Nephron (organoid): ENCODE measurements at regions not wholly inside any gene's neighbourhood (a gene's known extent, or its start where the extent isn't known, plus 50 kb on each side); places are given as distances from the start of the nearest gene placed in this dataset.
A peak's percentile ranks its signal among the peaks of the same experiment; 100 is the strongest.

Source experiments
- H3K27ac Mint-ChIP-seq, 3 experiments: 2 replicates each; pipeline ENCODE4 v1.8.0; 2020; ENCODE audit warnings: mixed read lengths in 3 of 3, mild to moderate bottlenecking in 2 of 3, moderate library complexity in 1 of 3
- H3K27me3 Mint-ChIP-seq: 2 replicates; pipeline ENCODE4 v1.8.0; 2021; ENCODE audit warnings: low read depth, mild to moderate bottlenecking, moderate library complexity, mixed read lengths
- H3K36me3 Mint-ChIP-seq: 2 replicates; pipeline ENCODE4 v1.8.0; 2020; ENCODE audit warnings: low read depth, mixed read lengths
- H3K4me1 Mint-ChIP-seq: 2 replicates; pipeline ENCODE4 v1.8.0; 2020; ENCODE audit warnings: mixed read lengths
- H3K4me3 Mint-ChIP-seq, 3 experiments: 2 replicates each; pipeline ENCODE4 v1.8.0; 2020; ENCODE audit warnings: mild to moderate bottlenecking in 3 of 3, mixed read lengths in 3 of 3, moderate library complexity in 2 of 3
- H3K9me3 Mint-ChIP-seq: 2 replicates; pipeline ENCODE4 v1.8.0; 2020; ENCODE audit warnings: mixed read lengths
- TF ChIP-seq, protein P1 (sequence below), 3 experiments: fragments of 200-600 bp; sonication (generic); IDR thresholded peaks; one replicate each; pipeline ENCODE4 v1.5.0; 2021; ENCODE audit warnings: antibody characterized with exemption in 3 of 3; ENCODE audit not compliant: unreplicated experiment in 3 of 3

DNA sequence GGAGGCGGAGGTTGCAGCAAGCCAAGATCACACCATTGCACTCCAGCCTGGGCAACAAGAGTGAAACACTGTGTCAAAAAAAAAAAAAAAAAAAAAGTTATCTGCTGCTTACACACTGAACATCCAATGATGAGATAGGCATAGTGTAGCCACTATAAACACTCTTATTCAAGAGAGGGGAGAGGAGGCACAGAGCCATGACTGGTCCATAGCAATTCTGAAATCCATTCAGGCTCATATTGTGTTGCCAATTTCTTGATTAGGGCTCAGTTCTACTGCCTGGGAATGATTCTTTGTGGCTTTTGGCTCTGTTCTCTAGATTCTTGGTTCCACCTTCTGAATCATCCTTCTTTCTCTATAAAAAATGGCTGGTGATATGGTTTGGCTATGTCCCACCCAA, 136.1 kb downstream of the ZFP36L2 start:
- peaks cover 8% of the 10 kb centered on the region for H3K27me3 Mint-ChIP-seq
- TF ChIP-seq, protein P1, sequence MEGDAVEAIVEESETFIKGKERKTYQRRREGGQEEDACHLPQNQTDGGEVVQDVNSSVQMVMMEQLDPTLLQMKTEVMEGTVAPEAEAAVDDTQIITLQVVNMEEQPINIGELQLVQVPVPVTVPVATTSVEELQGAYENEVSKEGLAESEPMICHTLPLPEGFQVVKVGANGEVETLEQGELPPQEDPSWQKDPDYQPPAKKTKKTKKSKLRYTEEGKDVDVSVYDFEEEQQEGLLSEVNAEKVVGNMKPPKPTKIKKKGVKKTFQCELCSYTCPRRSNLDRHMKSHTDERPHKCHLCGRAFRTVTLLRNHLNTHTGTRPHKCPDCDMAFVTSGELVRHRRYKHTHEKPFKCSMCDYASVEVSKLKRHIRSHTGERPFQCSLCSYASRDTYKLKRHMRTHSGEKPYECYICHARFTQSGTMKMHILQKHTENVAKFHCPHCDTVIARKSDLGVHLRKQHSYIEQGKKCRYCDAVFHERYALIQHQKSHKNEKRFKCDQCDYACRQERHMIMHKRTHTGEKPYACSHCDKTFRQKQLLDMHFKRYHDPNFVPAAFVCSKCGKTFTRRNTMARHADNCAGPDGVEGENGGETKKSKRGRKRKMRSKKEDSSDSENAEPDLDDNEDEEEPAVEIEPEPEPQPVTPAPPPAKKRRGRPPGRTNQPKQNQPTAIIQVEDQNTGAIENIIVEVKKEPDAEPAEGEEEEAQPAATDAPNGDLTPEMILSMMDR (IDR thresholded peaks at IDR 0.05; ENCODE audit: unreplicated experiment in 3 of 3), result no peak
- no peak overlapping the region for H3K27ac Mint-ChIP-seq
- H3K4me3 Mint-ChIP-seq, result no peak overlapping the region
- peaks cover 11% of the 10 kb centered on the region for H3K36me3 Mint-ChIP-seq
- peaks cover 18% of the 10 kb centered on the region for H3K9me3 Mint-ChIP-seq
- peaks cover 32% of the 10 kb centered on the region for H3K4me1 Mint-ChIP-seq

- H3K4me3 Mint-ChIP-seq, result no peak overlapping the region
- H3K4me1 Mint-ChIP-seq, result peaks cover 51% of the 10 kb centered on the region
- peaks cover 18% of the 10 kb centered on the region for H3K9me3 Mint-ChIP-seq
- peaks cover 11% of the 10 kb centered on the region for H3K36me3 Mint-ChIP-seq
- TF ChIP-seq, protein P1 (IDR thresholded peaks at IDR 0.05; ENCODE audit: unreplicated experiment in 3 of 3), result no peak
- H3K27ac Mint-ChIP-seq, result peak overlapping the region; percentile 49 to 99 (median 77)
- H3K27me3 Mint-ChIP-seq, result peaks cover 8% of the 10 kb centered on the region
These were observed 138.0 kb downstream of the ZFP36L2 start for GRCh38 chr2:43088143-43089073.

DNA sequence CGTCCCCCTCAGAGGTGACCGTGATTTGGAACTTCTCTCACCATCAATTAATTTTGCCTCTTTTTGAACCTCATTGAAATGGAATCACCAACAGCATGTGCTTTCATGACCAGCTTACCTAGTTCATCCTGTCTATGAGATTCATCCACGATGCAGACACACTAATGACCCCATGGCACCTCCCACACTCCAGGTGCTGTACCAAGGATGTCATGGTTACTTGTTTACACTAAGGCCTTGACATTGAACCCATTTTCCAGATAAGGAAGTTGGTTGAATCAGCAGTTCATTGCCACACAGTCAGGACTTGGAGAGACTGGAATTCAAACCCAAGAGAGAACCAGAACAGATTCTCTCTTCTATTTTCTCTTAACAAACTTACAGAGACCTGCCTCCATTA, 139.0 kb downstream of the ZFP36L2 start:
- H3K27ac Mint-ChIP-seq, result peak overlapping the region; percentile 24 to 99 (median 99)
- peaks cover 18% of the 10 kb centered on the region for H3K9me3 Mint-ChIP-seq
- TF ChIP-seq, protein P1 (IDR thresholded peaks at IDR 0.05; ENCODE audit: unreplicated experiment in 3 of 3), result no peak
- peaks cover 61% of the 10 kb centered on the region for H3K4me1 Mint-ChIP-seq
- H3K27me3 Mint-ChIP-seq, result peaks cover 12% of the 10 kb centered on the region
- H3K4me3 Mint-ChIP-seq, result no peak overlapping the region
- peaks cover 11% of the 10 kb centered on the region for H3K36me3 Mint-ChIP-seq

GRCh38 chr2:43086451-43087221, 139.8 kb downstream of the ZFP36L2 start:
- peak overlapping the region in 2 of 3 experiments; percentile 7 to 68 for H3K4me3 Mint-ChIP-seq
- H3K4me1 Mint-ChIP-seq, result peaks cover 67% of the 10 kb centered on the region
- H3K9me3 Mint-ChIP-seq, result peaks cover 14% of the 10 kb centered on the region
- peak overlapping the region; percentile 96 to 99 (median 99) for H3K27ac Mint-ChIP-seq
- TF ChIP-seq, protein P1 (IDR thresholded peaks at IDR 0.05; ENCODE audit: unreplicated experiment in 3 of 3), result no peak
- H3K36me3 Mint-ChIP-seq, result peaks cover 7% of the 10 kb centered on the region
- H3K27me3 Mint-ChIP-seq, result peaks cover 6% of the 10 kb centered on the region

DNA sequence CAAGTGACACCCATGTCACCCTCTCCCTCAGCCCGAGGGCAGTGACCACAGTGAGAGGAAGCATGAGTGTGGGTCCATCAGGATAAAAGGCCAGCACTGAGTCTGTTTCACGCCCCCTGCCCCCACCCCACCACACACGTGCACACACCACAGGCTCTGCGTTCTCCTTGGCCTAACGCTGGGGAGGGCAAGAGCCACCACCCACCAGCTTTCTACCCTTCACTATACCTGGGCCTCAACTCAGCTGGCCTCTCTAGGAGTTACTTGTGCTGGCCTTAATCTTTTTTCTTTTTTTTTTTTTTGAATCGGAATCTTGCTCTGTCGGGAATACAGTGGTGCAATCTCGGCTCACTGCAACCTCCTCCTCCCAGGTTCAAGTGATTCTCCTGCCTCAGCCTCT, 140.5 kb downstream of the ZFP36L2 start:
- Mint-ChIP-seq H3K4me1 (peaks cover 74% of the 10 kb centered on the region), H3K9me3 (peaks cover 14% of the 10 kb centered on the region)
- TF ChIP-seq, protein P1 (IDR thresholded peaks at IDR 0.05; ENCODE audit: unreplicated experiment in 3 of 3), result no peak

More for the DNA sequence above, 140.5 kb downstream of the ZFP36L2 start:
- Mint-ChIP-seq H3K27me3 (peaks cover 6% of the 10 kb centered on the region), H3K27ac (peak overlapping the region; percentile 96 to 99 (median 99)), H3K36me3 (peaks cover 7% of the 10 kb centered on the region), H3K4me3 (no peak overlapping the region)
